GM12874 (cell line): ENCODE measurements at regions not wholly inside any gene's neighbourhood (a gene's known extent, or its start where the extent isn't known, plus 50 kb on each side); places are given as distances from the start of the nearest gene placed in this dataset.

Source experiments
- TF ChIP-seq, protein P1 (sequence below): IDR thresholded peaks from 2 replicates; pipeline ENCODE4 v1.5.1; 2011; ENCODE audit warnings: low read depth, mild to moderate bottlenecking, control low read depth, low read length, moderate library complexity; ENCODE audit not compliant: insufficient read depth

DNA sequence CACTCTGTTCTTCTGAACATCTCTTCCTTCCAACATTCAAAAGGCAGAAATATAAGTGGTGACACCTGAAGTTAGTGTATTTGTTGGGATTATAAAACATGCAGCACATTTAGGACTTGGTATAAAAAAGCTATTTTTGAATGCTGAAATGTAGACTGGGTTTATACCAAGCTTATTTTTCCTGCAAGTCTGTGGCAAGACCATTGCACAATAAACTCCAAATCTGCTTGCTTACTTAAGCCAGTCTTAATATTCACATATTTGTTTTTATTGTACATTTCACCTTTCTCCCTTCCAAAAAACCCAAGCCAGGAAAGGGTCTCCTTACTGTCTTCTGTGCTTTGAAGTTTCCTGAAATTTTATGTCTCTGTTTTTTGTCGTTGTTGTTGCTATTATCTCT is 63.7 kb downstream of the FHIP1A start:
- TF ChIP-seq, protein P1, sequence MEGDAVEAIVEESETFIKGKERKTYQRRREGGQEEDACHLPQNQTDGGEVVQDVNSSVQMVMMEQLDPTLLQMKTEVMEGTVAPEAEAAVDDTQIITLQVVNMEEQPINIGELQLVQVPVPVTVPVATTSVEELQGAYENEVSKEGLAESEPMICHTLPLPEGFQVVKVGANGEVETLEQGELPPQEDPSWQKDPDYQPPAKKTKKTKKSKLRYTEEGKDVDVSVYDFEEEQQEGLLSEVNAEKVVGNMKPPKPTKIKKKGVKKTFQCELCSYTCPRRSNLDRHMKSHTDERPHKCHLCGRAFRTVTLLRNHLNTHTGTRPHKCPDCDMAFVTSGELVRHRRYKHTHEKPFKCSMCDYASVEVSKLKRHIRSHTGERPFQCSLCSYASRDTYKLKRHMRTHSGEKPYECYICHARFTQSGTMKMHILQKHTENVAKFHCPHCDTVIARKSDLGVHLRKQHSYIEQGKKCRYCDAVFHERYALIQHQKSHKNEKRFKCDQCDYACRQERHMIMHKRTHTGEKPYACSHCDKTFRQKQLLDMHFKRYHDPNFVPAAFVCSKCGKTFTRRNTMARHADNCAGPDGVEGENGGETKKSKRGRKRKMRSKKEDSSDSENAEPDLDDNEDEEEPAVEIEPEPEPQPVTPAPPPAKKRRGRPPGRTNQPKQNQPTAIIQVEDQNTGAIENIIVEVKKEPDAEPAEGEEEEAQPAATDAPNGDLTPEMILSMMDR, result no peak

DNA sequence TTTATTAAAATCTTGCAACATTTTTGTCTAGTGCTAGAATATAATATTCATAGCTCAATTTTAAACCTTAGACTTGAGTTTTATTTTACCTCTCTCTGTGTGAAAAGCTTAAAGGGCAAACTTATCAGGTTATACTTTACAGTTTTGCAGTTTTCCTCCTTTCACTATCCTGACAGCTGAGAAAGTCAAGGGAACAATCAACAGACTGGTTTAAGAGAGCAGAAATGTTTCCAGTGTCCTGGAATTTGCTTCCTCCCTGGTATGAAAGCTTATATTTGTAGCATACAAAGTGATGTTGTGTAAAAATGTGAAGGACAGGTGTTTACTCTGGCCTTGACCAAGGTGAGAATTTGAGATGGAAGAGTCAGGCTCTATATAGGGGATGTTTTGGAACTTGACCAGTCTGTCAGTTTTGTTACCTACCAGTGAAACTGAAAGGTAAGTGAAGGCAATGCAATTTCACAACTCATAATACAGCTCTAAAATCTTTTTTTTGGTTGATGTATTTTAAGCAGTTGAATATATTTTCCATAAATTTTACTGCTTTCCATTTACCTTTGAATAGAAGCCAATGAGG is 64.6 kb downstream of the FHIP1A start:
- TF ChIP-seq, protein P1, result no peak

DNA sequence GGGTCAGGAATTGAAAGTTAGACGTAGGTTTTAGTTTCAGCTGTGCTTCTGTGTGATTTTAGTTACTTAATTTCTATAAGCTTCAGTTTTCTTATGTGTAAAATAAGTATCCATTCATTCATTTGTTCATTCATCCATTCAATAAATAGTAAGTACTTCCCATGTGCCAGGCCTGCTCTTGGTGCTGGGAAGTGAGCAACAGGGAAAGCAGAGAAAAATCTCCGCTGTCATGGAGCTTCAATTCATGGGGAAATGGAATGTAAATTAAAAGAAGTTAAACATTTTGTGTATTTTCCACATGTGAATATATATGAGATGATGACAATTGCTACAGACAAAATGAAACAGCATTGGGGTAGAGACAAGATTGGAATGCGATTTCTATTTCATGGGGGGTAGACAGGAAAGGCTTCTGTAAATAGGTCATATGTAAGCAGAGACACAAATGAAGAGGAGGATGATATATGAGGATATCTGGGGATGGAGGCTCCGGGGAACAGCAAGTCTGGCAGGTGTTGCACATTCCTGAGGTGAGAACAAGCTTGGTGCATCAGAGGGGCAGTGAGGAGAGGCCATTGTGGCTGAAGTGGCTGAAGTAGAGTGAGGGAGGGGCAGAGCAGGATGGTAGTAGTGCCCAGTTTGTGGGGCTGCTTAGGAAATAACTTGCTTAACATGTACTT is 66.2 kb downstream of the FHIP1A start:
- TF ChIP-seq, protein P1, result no peak

DNA sequence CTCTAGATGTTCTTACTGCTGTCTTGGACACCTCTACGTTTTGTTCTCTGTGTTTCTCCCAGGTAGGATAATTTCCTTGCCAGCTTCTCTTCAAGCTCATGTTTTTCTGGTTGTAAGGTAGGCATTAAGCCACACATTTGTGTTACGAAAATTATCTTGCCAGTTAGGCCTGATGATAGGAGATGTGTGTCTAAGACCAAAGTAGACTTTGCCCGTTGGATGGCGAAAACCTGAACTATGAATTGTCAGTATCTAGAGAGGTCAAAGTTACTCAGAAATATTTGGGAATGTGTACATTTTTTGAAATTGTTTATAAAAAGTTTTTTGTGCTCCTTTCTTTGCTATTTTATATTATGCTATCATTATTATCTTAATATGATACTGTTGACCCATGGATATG is 72.8 kb downstream of the FHIP1A start:
- TF ChIP-seq, protein P1, result no peak

DNA sequence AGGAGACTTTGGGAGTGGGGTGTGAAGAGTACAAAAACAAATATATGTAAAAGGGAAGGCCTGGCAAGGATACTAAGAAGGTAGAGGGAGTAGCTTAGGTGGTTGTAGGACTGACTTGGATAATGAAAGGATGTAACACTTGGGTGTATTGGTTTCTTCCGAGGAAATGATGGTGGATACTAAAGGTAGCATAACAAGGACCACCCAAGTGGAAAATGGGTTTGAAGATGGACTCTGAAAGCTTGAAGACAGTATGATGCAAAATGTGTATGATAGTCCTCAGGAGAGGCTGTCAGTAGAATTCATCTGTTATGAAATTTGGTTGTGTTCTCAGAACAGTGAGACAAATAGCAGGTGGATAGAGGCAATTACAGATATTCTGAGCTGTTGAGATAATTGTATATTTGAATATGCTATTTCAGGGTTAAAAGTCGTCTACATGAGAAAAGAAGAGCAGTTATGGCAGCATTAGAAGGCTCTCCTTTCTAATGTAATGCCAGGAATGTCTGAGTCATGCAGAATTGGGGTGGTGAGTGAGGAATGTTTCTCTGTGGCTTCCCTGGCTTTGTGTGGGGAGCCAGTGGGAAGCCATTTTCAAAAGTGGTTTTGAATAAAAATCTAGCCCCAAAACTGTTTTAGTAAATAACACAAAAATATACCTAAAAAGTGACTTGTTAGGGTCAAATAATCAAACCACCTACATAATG is 75.6 kb downstream of the FHIP1A start:
- TF ChIP-seq, protein P1, result no peak

DNA sequence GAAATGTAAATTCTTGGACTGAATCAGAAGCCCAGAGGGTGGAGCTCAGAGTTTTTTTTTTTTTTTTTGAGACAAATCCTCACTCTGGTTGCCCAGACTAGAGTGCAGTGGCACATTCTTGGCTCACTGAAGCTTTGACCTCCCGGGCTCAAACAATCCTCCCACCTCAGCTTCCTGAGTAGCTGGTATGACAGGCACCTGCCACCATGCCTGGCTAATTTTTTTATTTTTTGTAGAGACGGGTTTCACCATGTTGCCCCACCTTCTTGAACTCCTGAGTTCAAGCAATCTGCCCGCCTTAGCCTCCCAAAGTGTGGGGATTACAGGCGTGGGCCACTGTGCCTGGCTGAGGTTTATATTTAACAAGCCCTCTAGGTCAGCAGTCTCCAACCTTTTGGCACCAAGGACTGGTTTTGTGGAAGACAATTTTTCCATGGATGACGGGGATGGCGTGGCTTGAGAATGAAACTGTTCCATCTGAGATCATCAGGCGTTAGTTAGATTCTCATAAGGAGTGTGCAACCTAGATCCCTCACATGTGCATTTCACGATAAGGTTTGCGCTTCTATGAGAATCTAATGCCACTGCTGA is 76.7 kb downstream of the FHIP1A start:
- TF ChIP-seq, protein P1, result no peak

DNA sequence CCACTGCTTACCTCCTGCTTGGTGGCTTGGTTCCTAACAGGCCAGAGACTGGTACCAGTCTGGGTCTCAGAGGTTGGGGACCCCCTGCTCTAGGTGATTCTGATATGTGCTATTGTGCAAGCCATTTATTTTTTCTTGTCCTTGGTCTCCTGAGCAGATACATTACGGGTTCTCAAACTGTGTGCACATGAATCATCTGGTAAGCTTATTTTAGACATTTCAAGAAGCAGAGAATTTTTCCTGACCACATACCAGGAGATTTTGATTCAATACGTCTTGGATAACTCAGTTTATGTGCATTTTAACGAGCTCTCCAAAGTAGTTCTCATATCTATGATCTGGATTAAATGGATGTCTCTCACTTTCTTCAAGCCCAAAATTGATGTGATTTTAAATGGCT is 77.2 kb downstream of the FHIP1A start:
- TF ChIP-seq, protein P1, result no peak
